Ascending aorta (tissue), 2 donors: ENCODE measurements at regions not wholly inside any gene's neighbourhood (a gene's known extent, or its start where the extent isn't known, plus 50 kb on each side); places are given as distances from the start of the nearest gene placed in this dataset.

Experiments used
- DNase-seq, 2 donors: peaks; one replicate each; pipeline ENCODE4 v3.0.0-alpha.2; 2019; ENCODE audit warnings: low spot score in 2 of 2
- H3K27ac ChIP-seq, 2 donors: fragments of 200-600 bp; sonication (generic); one replicate each; pipeline ENCODE4 v1.5.1; 2016 to 2017; ENCODE audit warnings: mild to moderate bottlenecking in 1 of 2
- H3K27me3 ChIP-seq: fragments of 200-600 bp; sonication (generic); one replicate; pipeline ENCODE4 v1.5.1; 2017
- H3K36me3 ChIP-seq, 2 donors: fragments of 200-600 bp; sonication (generic); one replicate each; pipeline ENCODE4 v1.5.1; 2016
- H3K4me1 ChIP-seq, 2 donors: fragments of 200-600 bp; sonication (generic); one replicate each; pipeline ENCODE4 v1.5.1; 2016 to 2017; ENCODE audit warnings: mild to moderate bottlenecking in 1 of 2
- H3K4me3 ChIP-seq, 2 donors: fragments of 200-600 bp; sonication (generic); one replicate each; pipeline ENCODE4 v1.5.1; 2016 to 2017; ENCODE audit warnings: mild to moderate bottlenecking in 1 of 2
- H3K9me3 ChIP-seq, 2 donors: fragments of 200-600 bp; sonication (generic); one replicate each; pipeline ENCODE4 v1.5.1; 2016
- CTCF ChIP-seq, 3 experiments: fragments of 200-600 bp in 2 of 3; fragments of 450-650 bp in 1 of 3; sonication (generic) in 2 of 3; IDR thresholded peaks; one replicate each; pipeline ENCODE4 v1.5.1; 2016 to 2019; ENCODE audit warnings: antibody characterized with exemption in 3 of 3, mild to moderate bottlenecking in 1 of 3, moderate library complexity in 1 of 3
- intact Hi-C: fragments of 100-400 bp; cut with DNase I; formaldehyde crosslinking; loops from one replicate; pipeline ENCODE4 v1.15.1; 2023

GRCh38 chr9:13414349-13414748 is 134.9 kb upstream of the MPDZ start:
- no peaks in the 10 kb centered on the region for H3K36me3 ChIP-seq
- H3K9me3 ChIP-seq, result no peaks in the 10 kb centered on the region
- H3K27ac ChIP-seq, result no peak overlapping the region
- DNase-seq, result no peak
- no peak for TF ChIP-seq CTCF (IDR thresholded peaks at IDR 0.05)
- intact Hi-C loops, result no loop called here
- H3K4me3 ChIP-seq, result no peak overlapping the region
- H3K27me3 ChIP-seq, result no peaks in the 10 kb centered on the region
- H3K4me1 ChIP-seq, result peaks cover 0 to 5% of the 10 kb centered on the region in 2 donors

- Histone ChIP-seq H3K27ac (no peak overlapping the region), H3K4me3 (no peak overlapping the region), H3K9me3 (no peaks in the 10 kb centered on the region), H3K4me1 (peaks cover 0 to 5% of the 10 kb centered on the region in 2 donors), H3K27me3 (no peaks in the 10 kb centered on the region), H3K36me3 (no peaks in the 10 kb centered on the region)
- TF ChIP-seq CTCF (IDR thresholded peaks at IDR 0.05), result no peak
- DNase-seq, result no peak
- intact Hi-C loops, result no loop called here
Observed at GRCh38 chr9:13412331-13412730, 132.8 kb upstream of the MPDZ start.

GRCh38 chr9:13411791-13412190 is 132.3 kb upstream of the MPDZ start:
- H3K9me3 ChIP-seq, result no peaks in the 10 kb centered on the region
- peaks cover 0 to 5% of the 10 kb centered on the region in 2 donors for H3K4me1 ChIP-seq
- no peak for DNase-seq
- intact Hi-C loops, result no loop called here
- H3K27me3 ChIP-seq, result no peaks in the 10 kb centered on the region
- H3K36me3 ChIP-seq, result no peaks in the 10 kb centered on the region
- no peak overlapping the region for H3K27ac ChIP-seq
- H3K4me3 ChIP-seq, result no peak overlapping the region
- no peak for TF ChIP-seq CTCF (IDR thresholded peaks at IDR 0.05)

GRCh38 chr9:13410566-13411031 is 131.1 kb upstream of the MPDZ start:
- H3K27me3 ChIP-seq, result no peaks in the 10 kb centered on the region
- no peak overlapping the region for H3K27ac ChIP-seq
- no peak for DNase-seq
- H3K36me3 ChIP-seq, result no peaks in the 10 kb centered on the region
- no peak for TF ChIP-seq CTCF (IDR thresholded peaks at IDR 0.05)
- peaks cover 0 to 5% of the 10 kb centered on the region in 2 donors for H3K4me1 ChIP-seq
- H3K9me3 ChIP-seq, result no peaks in the 10 kb centered on the region
- intact Hi-C loops, result no loop called here
- H3K4me3 ChIP-seq, result no peak overlapping the region

GRCh38 chr9:13397661-13398060 is 118.2 kb upstream of the MPDZ start:
- no peak for DNase-seq
- Histone ChIP-seq H3K27me3 (no peaks in the 10 kb centered on the region), H3K9me3 (no peaks in the 10 kb centered on the region), H3K4me1 (no peaks in the 10 kb centered on the region), H3K36me3 (no peaks in the 10 kb centered on the region), H3K4me3 (no peak overlapping the region), H3K27ac (no peak overlapping the region)
- TF ChIP-seq CTCF (IDR thresholded peaks at IDR 0.05), result no peak
- intact Hi-C loops, result no loop called here

- Histone ChIP-seq H3K4me3 (no peak overlapping the region), H3K36me3 (no peaks in the 10 kb centered on the region), H3K9me3 (peaks cover 0 to under 1% of the 10 kb centered on the region in 2 donors), H3K4me1 (no peaks in the 10 kb centered on the region), H3K27me3 (no peaks in the 10 kb centered on the region), H3K27ac (no peak overlapping the region)
- DNase-seq, result no peak
- TF ChIP-seq CTCF (IDR thresholded peaks at IDR 0.05), result no peak
- intact Hi-C loops, result no loop called here
Observed at GRCh38 chr9:13397220-13397619, 117.7 kb upstream of the MPDZ start.
